ENCODE measurements at regions not wholly inside any gene's neighbourhood (a gene's known extent, or its start where the extent isn't known, plus 50 kb on each side); places are given as distances from the start of the nearest gene placed in this dataset.

DNA sequence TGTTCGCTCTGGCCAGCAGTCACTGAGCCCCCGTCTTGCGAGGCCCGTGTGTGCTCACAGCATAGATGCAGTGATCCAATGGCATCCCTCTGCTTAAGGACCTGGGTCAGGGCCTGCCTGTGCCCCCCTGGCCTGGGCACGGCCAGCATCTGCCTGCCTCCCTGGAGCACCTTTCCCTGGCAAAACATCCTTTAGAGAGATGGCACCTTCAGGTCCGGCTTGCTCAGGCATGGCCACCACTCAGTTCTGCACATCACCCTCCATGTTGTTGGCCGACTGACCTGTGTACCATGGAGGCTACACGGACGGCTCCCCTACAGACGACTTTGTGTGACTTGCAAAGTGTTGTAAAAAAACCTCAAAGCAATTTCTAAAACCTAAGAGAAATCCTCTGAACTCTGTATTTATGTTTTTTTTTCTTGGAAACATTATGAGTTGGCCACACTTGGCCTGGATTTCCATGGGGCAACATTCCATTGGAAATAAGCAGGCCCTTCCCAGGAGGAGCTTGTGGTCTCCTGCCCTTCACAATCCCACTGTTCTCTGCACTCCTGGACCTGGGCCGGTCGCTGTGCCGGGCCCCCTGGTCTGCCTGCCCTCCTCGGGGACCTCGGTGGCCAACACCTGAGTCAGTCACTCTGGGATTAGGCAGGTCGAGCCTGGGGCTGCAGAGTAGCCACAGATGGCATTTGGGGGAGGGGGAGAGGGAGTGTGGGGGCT is 592.4 kb downstream of the TBC1D22A start:
- TF ChIP-seq, protein P1, sequence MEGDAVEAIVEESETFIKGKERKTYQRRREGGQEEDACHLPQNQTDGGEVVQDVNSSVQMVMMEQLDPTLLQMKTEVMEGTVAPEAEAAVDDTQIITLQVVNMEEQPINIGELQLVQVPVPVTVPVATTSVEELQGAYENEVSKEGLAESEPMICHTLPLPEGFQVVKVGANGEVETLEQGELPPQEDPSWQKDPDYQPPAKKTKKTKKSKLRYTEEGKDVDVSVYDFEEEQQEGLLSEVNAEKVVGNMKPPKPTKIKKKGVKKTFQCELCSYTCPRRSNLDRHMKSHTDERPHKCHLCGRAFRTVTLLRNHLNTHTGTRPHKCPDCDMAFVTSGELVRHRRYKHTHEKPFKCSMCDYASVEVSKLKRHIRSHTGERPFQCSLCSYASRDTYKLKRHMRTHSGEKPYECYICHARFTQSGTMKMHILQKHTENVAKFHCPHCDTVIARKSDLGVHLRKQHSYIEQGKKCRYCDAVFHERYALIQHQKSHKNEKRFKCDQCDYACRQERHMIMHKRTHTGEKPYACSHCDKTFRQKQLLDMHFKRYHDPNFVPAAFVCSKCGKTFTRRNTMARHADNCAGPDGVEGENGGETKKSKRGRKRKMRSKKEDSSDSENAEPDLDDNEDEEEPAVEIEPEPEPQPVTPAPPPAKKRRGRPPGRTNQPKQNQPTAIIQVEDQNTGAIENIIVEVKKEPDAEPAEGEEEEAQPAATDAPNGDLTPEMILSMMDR (IDR thresholded peaks at IDR 0.05 in 8 of 11, conservative IDR thresholded peaks at IDR 0.05 in 3 of 11): no peak
- TF ChIP-seq POLR2A (IDR thresholded peaks at IDR 0.05): no peak

Data from spleen (tissue), 7 donors.